ENCODE measurements at regions not wholly inside any gene's neighbourhood (a gene's known extent, or its start where the extent isn't known, plus 50 kb on each side); places are given as distances from the start of the nearest gene placed in this dataset.

- TF ChIP-seq CTCF (IDR thresholded peaks at IDR 0.05) (no peak), POLR2A (IDR thresholded peaks at IDR 0.05) (no peak), POLR2AphosphoS5 (IDR thresholded peaks at IDR 0.05; ENCODE audit: insufficient read depth in 1 of 2, low read depth in 1 of 2) (no peak)
These were observed 152.2 kb upstream of the LMO4 start for GRCh38 chr1:87176514-87176913.
